ENCODE measurements at regions not wholly inside any gene's neighbourhood (a gene's known extent, or its start where the extent isn't known, plus 50 kb on each side); places are given as distances from the start of the nearest gene placed in this dataset.

- TF ChIP-seq POLR2A (IDR thresholded peaks at IDR 0.05) (no peak), POLR2AphosphoS5 (IDR thresholded peaks at IDR 0.05) (no peak), CTCF (IDR thresholded peaks at IDR 0.05) (no peak)
These were observed 224.0 kb upstream of the B3GAT1 start for GRCh38 chr11:134636071-134636470.
